Gastrocnemius medialis (tissue), 4 donors: ENCODE measurements at regions not wholly inside any gene's neighbourhood (a gene's known extent, or its start where the extent isn't known, plus 50 kb on each side); places are given as distances from the start of the nearest gene placed in this dataset.

Experiments
- POLR2A ChIP-seq, 2 donors: fragments of 450-650 bp; IDR thresholded peaks; one replicate each; pipeline ENCODE4 v1.6.1; 2017; ENCODE audit warnings: antibody characterized with exemption in 2 of 2, mild to moderate bottlenecking in 2 of 2, moderate library complexity in 2 of 2
- TF ChIP-seq, protein P1 (sequence below), 5 experiments: fragments of 450-650 bp in 3 of 5; fragments of 200-600 bp in 2 of 5; sonication (generic) in 2 of 5; IDR thresholded peaks in 4 of 5; conservative IDR thresholded peaks in 1 of 5; 1 replicate in 4 of 5; 2 replicates in 1 of 5; pipeline ENCODE4 v1.5.1; 2016 to 2019; ENCODE audit warnings: antibody characterized with exemption in 5 of 5, mild to moderate bottlenecking in 3 of 5, moderate library complexity in 3 of 5

- TF ChIP-seq, protein P1, sequence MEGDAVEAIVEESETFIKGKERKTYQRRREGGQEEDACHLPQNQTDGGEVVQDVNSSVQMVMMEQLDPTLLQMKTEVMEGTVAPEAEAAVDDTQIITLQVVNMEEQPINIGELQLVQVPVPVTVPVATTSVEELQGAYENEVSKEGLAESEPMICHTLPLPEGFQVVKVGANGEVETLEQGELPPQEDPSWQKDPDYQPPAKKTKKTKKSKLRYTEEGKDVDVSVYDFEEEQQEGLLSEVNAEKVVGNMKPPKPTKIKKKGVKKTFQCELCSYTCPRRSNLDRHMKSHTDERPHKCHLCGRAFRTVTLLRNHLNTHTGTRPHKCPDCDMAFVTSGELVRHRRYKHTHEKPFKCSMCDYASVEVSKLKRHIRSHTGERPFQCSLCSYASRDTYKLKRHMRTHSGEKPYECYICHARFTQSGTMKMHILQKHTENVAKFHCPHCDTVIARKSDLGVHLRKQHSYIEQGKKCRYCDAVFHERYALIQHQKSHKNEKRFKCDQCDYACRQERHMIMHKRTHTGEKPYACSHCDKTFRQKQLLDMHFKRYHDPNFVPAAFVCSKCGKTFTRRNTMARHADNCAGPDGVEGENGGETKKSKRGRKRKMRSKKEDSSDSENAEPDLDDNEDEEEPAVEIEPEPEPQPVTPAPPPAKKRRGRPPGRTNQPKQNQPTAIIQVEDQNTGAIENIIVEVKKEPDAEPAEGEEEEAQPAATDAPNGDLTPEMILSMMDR (IDR thresholded peaks at IDR 0.05 in 4 of 5, conservative IDR thresholded peaks at IDR 0.05 in 1 of 5), result no peak
- no peak for TF ChIP-seq POLR2A (IDR thresholded peaks at IDR 0.05)
Observed at GRCh38 chr6:149235130-149235561, 82.4 kb upstream of the TAB2 start.
